H9 (cell line): ENCODE measurements at regions not wholly inside any gene's neighbourhood (a gene's known extent, or its start where the extent isn't known, plus 50 kb on each side); places are given as distances from the start of the nearest gene placed in this dataset.

ENCODE experiments used
- DNase-seq: peaks from one replicate; pipeline ENCODE4 v3.0.0-alpha.2; 2017
- H2AFZ ChIP-seq: one replicate; pipeline ENCODE4 v1.6.1; 2013; ENCODE audit warnings: mild to moderate bottlenecking, low read length, control low read depth, moderate library complexity
- H2AK5ac ChIP-seq: 2 replicates; pipeline ENCODE4 v1.6.1; 2013; ENCODE audit warnings: low read length, control low read depth, mixed read lengths; ENCODE audit not compliant: insufficient read length
- H2BK120ac ChIP-seq: one replicate; pipeline ENCODE4 v1.6.1; 2013; ENCODE audit warnings: low read depth, mild to moderate bottlenecking, low read length, control low read depth, inconsistent platforms; ENCODE audit not compliant: poor library complexity, severe bottlenecking
- H2BK12ac ChIP-seq: 2 replicates; pipeline ENCODE4 v1.6.1; 2013; ENCODE audit warnings: low read length, control low read depth, mixed read lengths, low read depth; ENCODE audit not compliant: insufficient read length
- H2BK15ac ChIP-seq: 2 replicates; pipeline ENCODE4 v1.6.1; 2013; ENCODE audit warnings: low read depth, low read length, control low read depth
- H2BK20ac ChIP-seq: one replicate; pipeline ENCODE4 v1.6.1; 2013; ENCODE audit warnings: low read depth, mild to moderate bottlenecking, low read length, control low read depth, inconsistent platforms; ENCODE audit not compliant: poor library complexity, severe bottlenecking
- H2BK5ac ChIP-seq: 2 replicates; pipeline ENCODE4 v1.6.1; 2013; ENCODE audit warnings: low read length, control low read depth, mixed read lengths; ENCODE audit not compliant: insufficient read length
- H3K14ac ChIP-seq: 2 replicates; pipeline ENCODE4 v1.6.1; 2013; ENCODE audit warnings: low read length, control low read depth; ENCODE audit not compliant: insufficient read depth
- H3K18ac ChIP-seq: 2 replicates; pipeline ENCODE4 v1.6.1; 2013; ENCODE audit warnings: low read depth, mild to moderate bottlenecking, mixed read lengths, low read length, control low read depth; ENCODE audit not compliant: insufficient read length
- H3K23ac ChIP-seq: 2 replicates; pipeline ENCODE4 v1.6.1; 2013; ENCODE audit warnings: low read length, control low read depth, mixed read lengths, low read depth; ENCODE audit not compliant: insufficient read length
- H3K23me2 ChIP-seq: 2 replicates; pipeline ENCODE4 v1.6.1; 2013; ENCODE audit warnings: low read depth, mild to moderate bottlenecking, mixed read lengths, low read length, control low read depth; ENCODE audit not compliant: insufficient read length, poor library complexity, severe bottlenecking
- H3K27ac ChIP-seq: 2 replicates; pipeline ENCODE4 v1.5.1; 2013; ENCODE audit warnings: low read length, control low read depth, mixed read lengths, low read depth; ENCODE audit not compliant: insufficient read length
- H3K27me3 ChIP-seq: 2 replicates; pipeline ENCODE4 v1.6.1; 2013; ENCODE audit warnings: low read length, control low read depth, inconsistent platforms; ENCODE audit not compliant: insufficient read depth
- H3K4ac ChIP-seq: 2 replicates; pipeline ENCODE4 v1.6.1; 2013; ENCODE audit warnings: low read depth, mild to moderate bottlenecking, control low read depth, inconsistent platforms, low read length, moderate library complexity
- H3K4me1 ChIP-seq: 2 replicates; pipeline ENCODE4 v1.6.1; 2013; ENCODE audit warnings: low read length, control low read depth, inconsistent platforms; ENCODE audit not compliant: insufficient read depth
- H3K4me2 ChIP-seq: 2 replicates; pipeline ENCODE4 v1.6.1; 2013; ENCODE audit warnings: low read length, control low read depth, mixed read lengths; ENCODE audit not compliant: insufficient read length, insufficient read depth
- H3K56ac ChIP-seq: 2 replicates; pipeline ENCODE4 v1.6.1; 2013; ENCODE audit warnings: low read depth, mild to moderate bottlenecking, mixed read lengths, low read length, control low read depth; ENCODE audit not compliant: insufficient read length
- H3K79me1 ChIP-seq: 2 replicates; pipeline ENCODE4 v1.6.1; 2013; ENCODE audit warnings: low read depth, mild to moderate bottlenecking, moderate library complexity, low read length, control low read depth, inconsistent platforms; ENCODE audit not compliant: insufficient read depth, poor library complexity, severe bottlenecking
- H3K79me2 ChIP-seq: 2 replicates; pipeline ENCODE4 v1.6.1; 2013; ENCODE audit warnings: low read length, control low read depth, inconsistent platforms; ENCODE audit not compliant: insufficient read depth
- H3K9ac ChIP-seq: 2 replicates; pipeline ENCODE4 v1.6.1; 2013; ENCODE audit warnings: low read length, control low read depth, mixed read lengths; ENCODE audit not compliant: insufficient read length; ENCODE audit errors: extremely low read depth
- H3K9me3 ChIP-seq: one replicate; pipeline ENCODE4 v1.6.1; 2013; ENCODE audit warnings: low read depth, low read length, inconsistent platforms; ENCODE audit not compliant: control insufficient read depth
- H3T11ph ChIP-seq: one replicate; pipeline ENCODE4 v1.6.1; 2013; ENCODE audit warnings: mild to moderate bottlenecking, low read length, control low read depth, inconsistent platforms
- H4K20me1 ChIP-seq: one replicate; pipeline ENCODE4 v1.6.1; 2013; ENCODE audit not compliant: control insufficient read depth, insufficient read length, insufficient read depth
- H4K5ac ChIP-seq: 2 replicates; pipeline ENCODE4 v1.6.1; 2013; ENCODE audit warnings: low read depth, mild to moderate bottlenecking, mixed read lengths, low read length, control low read depth; ENCODE audit not compliant: insufficient read length
- H4K8ac ChIP-seq: replicated peaks from 2 replicates; pipeline ENCODE4 v1.6.1; 2013; ENCODE audit warnings: low read length, control low read depth, mixed read lengths, low read depth; ENCODE audit not compliant: insufficient read length
- H4K91ac ChIP-seq: 2 replicates; pipeline ENCODE4 v1.6.1; 2013; ENCODE audit warnings: low read depth, mild to moderate bottlenecking, moderate library complexity, mixed read lengths, low read length, control low read depth; ENCODE audit not compliant: insufficient read length
- H3K27ac Mint-ChIP-seq, 3 experiments: 2 replicates in 2 of 3; 3 replicates in 1 of 3; pipeline ENCODE4 v1.8.0; 2020 to 2021; ENCODE audit warnings: mixed read lengths in 3 of 3, mild to moderate bottlenecking in 1 of 3, moderate library complexity in 1 of 3
- H3K27me3 Mint-ChIP-seq: 2 replicates; pipeline ENCODE4 v1.8.0; 2021; ENCODE audit warnings: low read depth, mild to moderate bottlenecking, moderate library complexity, mixed read lengths
- H3K36me3 Mint-ChIP-seq, 3 experiments: 2 replicates in 2 of 3; 3 replicates in 1 of 3; pipeline ENCODE4 v1.8.0; 2020 to 2021; ENCODE audit warnings: low read depth in 3 of 3, mixed read lengths in 3 of 3; ENCODE audit not compliant: insufficient read depth in 1 of 3
- H3K4me1 Mint-ChIP-seq, 2 experiments: 2 replicates each; pipeline ENCODE4 v1.8.0; 2020; ENCODE audit warnings: mixed read lengths in 2 of 2
- H3K4me3 Mint-ChIP-seq, 2 experiments: 2 replicates in 1 of 2; 3 replicates in 1 of 2; pipeline ENCODE4 v1.8.0; 2020 to 2021; ENCODE audit warnings: mild to moderate bottlenecking in 2 of 2, mixed read lengths in 2 of 2, moderate library complexity in 1 of 2
- H3K9me3 Mint-ChIP-seq, 2 experiments: 2 replicates in 1 of 2; 3 replicates in 1 of 2; pipeline ENCODE4 v1.8.0; 2020; ENCODE audit warnings: mild to moderate bottlenecking in 2 of 2, mixed read lengths in 2 of 2, moderate library complexity in 1 of 2
- CTCF ChIP-seq: fragments of 200-600 bp; sonication (generic); conservative IDR thresholded peaks from 3 replicates; pipeline ENCODE4 v1.8.0; 2021; ENCODE audit warnings: antibody characterized with exemption, mild to moderate bottlenecking

- H3K27ac Mint-ChIP-seq: no peak overlapping the region
- H3K36me3 Mint-ChIP-seq: peaks cover 0 to 13% (median 9%) of the 10 kb centered on the region in 3 experiments; a peak in 4 of 7 replicates
- peaks cover 11 to 18% of the 10 kb centered on the region in 2 experiments; a peak in 4 of 5 replicates for H3K9me3 Mint-ChIP-seq
- no peak for DNase-seq
- H4K20me1 ChIP-seq: no peaks in the 10 kb centered on the region
- H3K18ac ChIP-seq: no peak overlapping the region
- H2AFZ ChIP-seq: no peak overlapping the region
- H3K9ac ChIP-seq: no peak overlapping the region
- H3K4me1 ChIP-seq: no peaks in the 10 kb centered on the region
- no peak overlapping the region for H4K5ac ChIP-seq
- H4K8ac ChIP-seq: no peak overlapping the region
- H2BK5ac ChIP-seq: no peak overlapping the region
- H3K79me1 ChIP-seq: no peaks in the 10 kb centered on the region
- H3K4me3 Mint-ChIP-seq: no peak overlapping the region
- no peak overlapping the region for H2AK5ac ChIP-seq
- H4K91ac ChIP-seq: no peak overlapping the region
- no peak overlapping the region for H3K4me2 ChIP-seq
- no peaks in the 10 kb centered on the region for H3K9me3 ChIP-seq
- no peak overlapping the region for H2BK120ac ChIP-seq
- H3K23me2 ChIP-seq: no peaks in the 10 kb centered on the region
- no peak overlapping the region for H3K56ac ChIP-seq
- H3K79me2 ChIP-seq: no peaks in the 10 kb centered on the region
- H3K4ac ChIP-seq: no peak overlapping the region
- H3K27me3 Mint-ChIP-seq: no peaks in the 10 kb centered on the region; the same call in 1 of the 2 replicates
- no peaks in the 10 kb centered on the region for H3K27me3 ChIP-seq
- no peak overlapping the region for H3K14ac ChIP-seq
- no peak for TF ChIP-seq CTCF
- no peak overlapping the region for H2BK15ac ChIP-seq
- H3K27ac ChIP-seq: no peak overlapping the region
- no peaks in the 10 kb centered on the region; a peak in 1 of 4 replicates for H3K4me1 Mint-ChIP-seq
- no peak overlapping the region for H3K23ac ChIP-seq
- H2BK20ac ChIP-seq: no peak overlapping the region
- no peak overlapping the region for H3T11ph ChIP-seq
- H2BK12ac ChIP-seq: no peak overlapping the region
Observed at GRCh38 chr2:4475618-4476017, 772.2 kb downstream of the DCDC2C start.
